Head of caudate nucleus (tissue), 42 donors: ENCODE measurements at regions not wholly inside any gene's neighbourhood (a gene's known extent, or its start where the extent isn't known, plus 50 kb on each side); places are given as distances from the start of the nearest gene placed in this dataset.

ENCODE experiments used
- DNase-seq, 42 donors: peaks; one replicate each; pipeline versions ENCODE4 v3.0.0 to v3.0.0-alpha.2; 2020 to 2021; ENCODE audit warnings: mixed read lengths in 7 of 42
- intact Hi-C: fragments of 100-400 bp; cut with DNase I; formaldehyde crosslinking; loops from one replicate; pipeline ENCODE4 v1.15.0; 2022

DNA sequence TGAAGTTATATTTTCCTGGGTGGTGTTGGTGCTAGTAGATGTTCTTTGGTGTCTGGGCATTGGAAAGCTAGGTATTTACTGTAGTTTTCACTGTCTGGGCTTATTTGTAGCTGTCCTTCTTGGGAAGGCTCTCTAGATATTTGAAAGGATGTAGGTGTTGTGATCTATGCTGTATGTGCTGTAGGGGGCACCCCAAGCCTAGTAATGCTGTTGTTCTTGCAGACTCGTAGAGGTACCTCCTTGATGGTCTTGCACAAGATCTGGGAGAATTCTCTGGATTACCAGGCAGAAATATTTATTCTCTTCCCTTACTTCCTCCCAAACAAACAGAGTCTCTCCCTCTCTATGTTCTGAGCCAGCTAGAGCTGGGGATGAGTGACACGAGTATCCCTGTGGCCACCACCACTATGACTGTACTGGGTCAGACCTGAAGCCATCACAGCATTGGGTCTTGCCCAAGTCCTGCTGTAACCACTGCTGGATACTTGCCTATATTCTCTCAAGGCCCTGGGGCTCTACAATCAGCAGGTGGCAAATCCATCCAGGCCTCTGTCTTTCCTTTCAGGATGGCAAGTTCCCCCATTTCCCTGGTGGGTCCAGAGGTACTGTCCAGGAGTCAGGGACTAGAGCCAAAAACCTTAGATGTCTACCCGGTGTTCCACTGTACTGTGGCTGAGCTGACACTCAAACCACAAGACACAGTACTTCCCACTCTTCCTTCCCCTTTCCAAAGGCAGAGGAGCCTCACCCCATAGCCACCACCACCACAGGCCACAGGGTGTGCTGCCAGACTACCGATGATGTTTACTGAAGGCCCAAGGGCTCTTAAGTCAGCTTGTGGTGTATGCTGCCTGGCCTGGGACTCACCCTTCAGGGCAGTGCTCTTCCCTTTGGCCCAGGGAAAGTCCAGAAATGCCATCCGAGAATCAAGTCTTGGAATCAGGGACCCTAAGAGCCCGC is 195.2 kb upstream of the DPPA4 start:
- intact Hi-C loops: no loop called here
- DNase-seq: peak in 31 of 42 donors; percentile 8 to 79 (median 41)

GRCh38 chr3:109545746-109546145 is 208.4 kb upstream of the DPPA4 start:
- no peak for DNase-seq
- intact Hi-C loops: no loop called here

GRCh38 chr3:109548192-109548938 is 211.0 kb upstream of the DPPA4 start:
- no peak for DNase-seq
- intact Hi-C loops: no loop called here

DNA sequence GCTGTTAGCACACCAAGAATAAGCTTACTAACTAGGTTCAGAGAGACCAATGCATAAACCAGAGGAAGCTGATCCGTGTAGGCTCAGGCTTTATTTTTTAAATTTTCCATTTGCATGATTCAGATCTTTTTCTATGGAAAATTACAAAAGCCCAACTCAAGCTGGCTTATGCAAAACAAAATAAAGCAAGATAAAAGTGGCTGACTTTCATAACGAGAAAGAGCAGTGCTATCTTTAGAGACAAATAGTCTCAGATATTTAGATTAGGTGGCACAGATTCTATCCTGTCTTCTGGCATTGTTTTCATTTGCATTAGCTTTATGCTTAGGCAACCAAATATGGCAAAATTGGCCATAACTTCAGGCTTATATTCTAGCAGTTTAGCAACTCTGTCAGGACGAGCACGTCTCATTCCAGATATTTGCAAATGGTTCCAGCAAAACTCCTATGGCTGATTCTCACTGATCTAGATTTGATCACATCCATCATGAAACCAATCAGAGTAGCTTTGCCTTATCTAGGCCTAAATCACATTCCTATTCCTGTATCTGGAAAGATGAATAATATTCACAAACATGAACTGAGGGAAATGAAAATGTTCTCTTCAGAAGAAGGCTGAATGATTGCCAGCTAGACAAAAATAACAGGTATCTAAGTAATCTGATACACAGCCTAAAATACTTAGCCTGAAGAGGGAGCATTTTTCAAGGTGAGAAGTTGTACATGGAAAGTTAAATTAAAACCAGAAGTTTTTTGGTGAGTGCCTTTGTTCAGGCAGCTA is 216.4 kb upstream of the DPPA4 start:
- DNase-seq: no peak
- intact Hi-C loops: no loop called here

DNA sequence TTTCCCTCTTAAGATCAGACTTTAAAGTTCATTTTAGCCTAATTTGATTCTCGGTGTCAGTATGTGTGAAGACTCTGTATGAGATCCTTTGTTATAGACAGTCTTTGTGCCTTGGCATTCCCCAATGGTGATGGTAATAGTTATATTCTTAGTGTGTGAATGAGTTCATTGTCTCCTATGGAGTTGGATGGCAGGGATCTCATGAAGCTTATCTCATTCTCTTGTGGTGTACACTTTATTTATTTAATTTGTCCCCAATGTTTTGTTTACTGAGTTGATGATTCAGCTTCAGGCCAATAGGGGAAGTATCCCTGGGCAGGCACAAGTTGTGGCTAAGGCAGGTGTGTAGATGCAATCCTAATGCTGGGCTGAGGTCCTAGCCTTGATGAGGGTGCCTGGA is 222.0 kb upstream of the DPPA4 start:
- intact Hi-C loops: no loop called here

DNA sequence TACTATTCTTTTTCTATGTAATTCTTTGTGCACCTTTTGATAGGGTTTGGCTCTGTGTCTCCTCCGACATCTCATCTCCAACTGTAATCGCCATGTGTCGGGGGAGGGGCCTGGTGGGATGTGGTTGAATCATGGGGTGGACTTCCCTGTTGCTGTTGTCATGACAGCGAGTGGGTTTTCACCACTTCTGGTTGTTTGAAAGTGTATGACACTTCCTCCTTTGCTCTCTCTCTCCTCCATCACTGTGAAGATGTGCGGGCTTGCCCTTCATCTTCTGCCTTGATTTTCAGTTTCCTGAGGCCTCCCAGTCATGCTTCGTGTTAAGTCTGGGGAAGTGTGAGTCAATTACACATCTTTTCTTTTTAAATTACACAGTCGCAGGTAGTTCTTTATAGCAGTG is 225.8 kb upstream of the DPPA4 start:
- intact Hi-C loops: no loop called here
- no peak for DNase-seq

More for the DNA sequence above, 222.0 kb upstream of the DPPA4 start:
- DNase-seq: peak in 1 of 42 donors; percentile 37

GRCh38 chr3:109569135-109569846 is 231.9 kb upstream of the DPPA4 start:
- DNase-seq: no peak
- intact Hi-C loops: no loop called here

DNA sequence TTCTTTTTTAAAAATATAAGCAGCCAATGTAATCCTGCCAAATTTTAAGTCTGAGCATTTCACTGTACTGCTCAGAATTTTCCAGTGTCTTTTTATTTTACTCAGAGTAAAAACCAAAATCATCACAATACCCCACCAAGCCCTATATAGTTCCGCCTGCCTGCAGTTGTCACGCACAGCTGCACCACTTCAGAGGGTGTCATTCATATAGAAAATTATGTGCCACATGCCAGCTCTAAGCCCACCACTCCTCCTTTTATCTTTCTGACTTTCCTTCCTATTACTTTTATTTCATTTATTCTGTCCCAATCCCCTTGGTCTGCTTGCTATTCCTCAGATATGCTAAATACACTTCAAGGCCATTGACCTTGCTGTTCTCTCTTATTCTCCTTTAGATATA is 233.1 kb upstream of the DPPA4 start:
- intact Hi-C loops: no loop called here
- no peak for DNase-seq

DNA sequence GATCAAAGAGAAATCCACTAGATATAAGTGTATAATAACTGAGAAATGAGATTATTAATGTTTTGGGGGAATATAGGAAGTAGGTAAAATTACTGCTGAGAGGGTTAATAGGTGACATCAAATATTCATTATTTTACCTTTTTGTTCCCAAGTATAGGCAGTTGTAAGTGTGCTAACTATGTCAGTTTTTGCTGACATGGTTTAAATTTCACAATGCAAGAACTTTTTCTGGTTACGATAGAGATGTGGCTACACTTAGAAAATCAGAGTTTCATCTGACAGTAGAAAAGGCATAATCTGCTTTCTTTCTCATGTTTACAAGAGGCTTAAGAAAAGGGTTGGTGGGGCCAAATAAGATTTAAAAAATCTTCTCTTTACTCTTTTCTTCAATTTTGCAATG is 235.0 kb upstream of the DPPA4 start:
- intact Hi-C loops: no loop called here
- DNase-seq: no peak

- DNase-seq: no peak
- intact Hi-C loops: no loop called here
Observed at GRCh38 chr3:109596991-109597390, 259.6 kb upstream of the DPPA4 start.

DNA sequence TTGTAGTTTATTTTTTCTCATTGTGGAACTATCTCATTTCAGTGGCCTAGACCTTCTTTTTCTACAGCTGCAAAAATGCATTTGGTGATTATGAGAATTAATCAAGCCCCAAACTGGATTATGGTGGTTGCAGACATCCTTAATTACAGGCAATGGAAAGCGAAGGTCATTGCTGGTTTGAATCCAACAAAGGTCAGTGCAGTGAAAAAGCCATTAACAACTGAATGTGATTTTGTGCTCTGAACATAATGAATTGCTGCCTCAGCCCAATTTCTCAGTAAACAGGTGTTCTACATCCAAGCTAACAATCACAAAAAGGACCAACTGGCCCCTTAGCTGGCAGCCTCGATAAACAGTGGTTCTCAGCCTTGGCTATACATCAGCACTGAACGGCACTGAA is 260.1 kb upstream of the DPPA4 start:
- no peak for DNase-seq
- intact Hi-C loops: no loop called here

DNA sequence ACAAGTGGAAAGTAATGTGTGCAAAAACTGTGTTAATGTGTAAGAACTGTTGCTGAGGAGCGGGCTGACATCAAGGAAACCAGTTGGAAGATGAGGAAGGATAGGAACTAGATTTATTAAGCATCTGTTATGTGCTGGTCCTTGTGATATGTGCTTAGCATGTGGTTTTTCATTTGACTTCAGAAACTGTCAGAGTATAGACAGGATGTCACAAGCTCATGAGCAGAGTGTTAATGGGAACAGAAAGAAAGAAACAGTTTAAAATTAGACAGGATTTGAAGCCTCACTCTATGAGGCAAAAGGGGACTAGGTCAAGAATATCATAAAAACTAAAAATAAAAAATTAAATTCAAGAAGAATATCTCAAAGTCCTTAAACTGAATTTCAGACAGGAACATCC is 270.6 kb upstream of the DPPA4 start:
- intact Hi-C loops: no loop called here
- no peak for DNase-seq

DNA sequence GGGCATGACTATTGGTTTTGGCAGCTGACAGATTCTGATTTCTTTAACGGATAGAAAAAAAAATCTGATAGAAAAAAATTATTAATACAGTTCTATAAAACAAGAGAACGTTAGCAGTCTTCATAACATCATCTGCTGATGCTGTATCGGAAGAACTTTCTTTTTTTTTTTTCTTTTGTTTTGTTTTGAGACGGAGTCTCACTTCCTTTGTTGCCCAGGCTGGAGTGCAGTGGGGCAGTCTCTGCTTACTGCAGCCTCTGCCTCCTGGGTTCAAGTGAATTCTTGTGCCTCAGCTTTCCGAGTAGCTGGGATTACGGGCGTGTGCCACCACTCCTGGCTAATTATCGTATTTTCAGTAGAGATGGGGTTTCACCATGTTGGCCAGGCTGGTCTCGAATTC is 271.2 kb upstream of the DPPA4 start:
- no peak for DNase-seq
- intact Hi-C loops: no loop called here

DNA sequence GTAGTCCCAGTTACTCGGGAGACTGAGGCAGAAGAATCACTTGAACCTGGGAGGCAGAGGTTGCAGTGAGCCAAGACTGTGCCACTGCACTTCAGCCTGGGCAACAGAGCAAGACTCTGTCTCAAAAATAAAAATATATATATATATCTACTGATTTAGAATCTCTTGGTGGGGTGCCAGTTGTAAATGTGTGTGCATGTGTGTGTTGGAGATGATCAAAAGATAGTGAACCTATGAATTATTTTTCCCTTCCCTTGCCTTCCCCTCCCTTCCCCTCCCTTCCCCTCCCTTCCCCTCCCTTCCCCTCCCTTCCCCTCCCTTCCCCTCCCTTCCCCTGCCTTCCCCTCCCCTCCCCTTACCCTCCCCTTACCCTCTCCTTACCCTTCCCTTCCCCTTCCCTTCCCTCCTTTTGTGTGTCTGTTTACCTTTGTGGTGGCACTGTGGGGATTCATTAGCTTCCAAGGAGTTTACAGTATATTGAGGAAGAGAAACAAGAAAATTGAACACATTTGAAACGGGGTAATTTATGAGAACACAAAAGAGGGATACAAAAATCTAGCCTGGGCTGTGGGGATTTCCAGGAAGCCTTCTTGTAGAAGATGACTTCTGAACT is 281.5 kb upstream of the DPPA4 start:
- intact Hi-C loops: no loop called here
- no peak for DNase-seq

DNA sequence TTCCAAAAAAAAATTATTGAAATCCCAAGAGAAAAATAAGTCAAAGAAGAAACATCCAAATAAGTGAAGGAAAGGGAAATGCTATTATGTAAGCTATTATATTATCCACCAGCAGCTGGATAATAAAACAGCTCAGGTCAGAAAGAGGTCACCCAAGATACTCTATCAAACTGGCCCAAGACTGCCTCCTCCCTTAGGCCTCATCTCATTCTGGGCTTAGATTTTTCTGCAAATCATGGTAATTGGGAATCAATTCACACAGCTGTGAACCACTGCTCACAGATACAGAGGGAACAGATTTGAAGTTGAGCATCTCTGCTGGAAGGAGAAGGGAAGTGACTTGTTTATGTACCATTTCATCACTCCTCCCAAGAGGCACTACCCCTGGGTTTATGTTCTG is 294.6 kb upstream of the DPPA4 start:
- no peak for DNase-seq
- intact Hi-C loops: no loop called here

- DNase-seq: no peak
- intact Hi-C loops: no loop called here
Observed at GRCh38 chr3:109640146-109640652, 302.9 kb upstream of the DPPA4 start.

DNA sequence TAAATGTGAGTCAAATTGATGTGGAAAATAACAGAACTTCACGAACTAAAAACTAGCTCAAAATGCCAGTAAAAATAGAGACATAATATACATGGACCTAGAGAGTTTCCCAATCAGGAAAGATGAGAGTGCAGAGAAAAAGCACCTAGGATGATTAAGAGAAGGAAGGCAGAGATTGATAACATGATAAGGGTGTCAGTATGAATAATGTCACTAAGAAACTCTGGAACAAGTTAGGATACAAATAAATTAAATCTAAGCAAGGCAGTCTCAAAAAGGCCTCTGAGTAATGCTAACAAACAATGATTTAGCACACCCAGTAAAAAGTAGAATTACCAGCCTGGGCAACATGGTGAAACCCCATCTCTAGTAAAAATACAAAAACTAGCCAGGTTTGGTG is 304.7 kb upstream of the DPPA4 start:
- intact Hi-C loops: no loop called here
- no peak for DNase-seq

DNA sequence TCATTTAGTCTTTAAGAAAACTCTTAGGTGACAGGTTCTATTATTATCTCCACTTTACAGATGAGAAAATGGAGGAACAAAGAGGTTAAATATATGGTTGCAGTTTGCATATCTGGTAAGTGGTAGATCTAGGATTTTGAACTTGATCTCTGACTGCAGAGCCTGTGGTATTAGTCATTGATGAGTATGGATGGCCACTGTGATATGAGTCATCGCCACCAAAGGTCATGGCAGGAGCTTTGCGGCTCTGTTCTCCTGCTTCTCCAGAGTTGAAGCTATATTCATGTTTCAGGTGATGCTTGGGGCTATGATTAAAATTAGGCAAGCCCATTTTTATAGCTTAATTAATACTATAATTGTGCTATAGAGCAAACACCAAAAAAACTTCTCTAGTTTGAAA is 306.2 kb upstream of the DPPA4 start:
- no peak for DNase-seq
- intact Hi-C loops: no loop called here
